ENCODE measurements at regions not wholly inside any gene's neighbourhood (a gene's known extent, or its start where the extent isn't known, plus 50 kb on each side); places are given as distances from the start of the nearest gene placed in this dataset.

GRCh38 chr9:91103931-91104330 is 257.8 kb downstream of the AUH start:
- TF ChIP-seq EZH2 (IDR thresholded peaks at IDR 0.05) (no peak), POLR2AphosphoS5 (IDR thresholded peaks at IDR 0.05; ENCODE audit: borderline replicate concordance, low read depth, low read length) (no peak)
